ENCODE measurements at regions not wholly inside any gene's neighbourhood (a gene's known extent, or its start where the extent isn't known, plus 50 kb on each side); places are given as distances from the start of the nearest gene placed in this dataset.

DNA sequence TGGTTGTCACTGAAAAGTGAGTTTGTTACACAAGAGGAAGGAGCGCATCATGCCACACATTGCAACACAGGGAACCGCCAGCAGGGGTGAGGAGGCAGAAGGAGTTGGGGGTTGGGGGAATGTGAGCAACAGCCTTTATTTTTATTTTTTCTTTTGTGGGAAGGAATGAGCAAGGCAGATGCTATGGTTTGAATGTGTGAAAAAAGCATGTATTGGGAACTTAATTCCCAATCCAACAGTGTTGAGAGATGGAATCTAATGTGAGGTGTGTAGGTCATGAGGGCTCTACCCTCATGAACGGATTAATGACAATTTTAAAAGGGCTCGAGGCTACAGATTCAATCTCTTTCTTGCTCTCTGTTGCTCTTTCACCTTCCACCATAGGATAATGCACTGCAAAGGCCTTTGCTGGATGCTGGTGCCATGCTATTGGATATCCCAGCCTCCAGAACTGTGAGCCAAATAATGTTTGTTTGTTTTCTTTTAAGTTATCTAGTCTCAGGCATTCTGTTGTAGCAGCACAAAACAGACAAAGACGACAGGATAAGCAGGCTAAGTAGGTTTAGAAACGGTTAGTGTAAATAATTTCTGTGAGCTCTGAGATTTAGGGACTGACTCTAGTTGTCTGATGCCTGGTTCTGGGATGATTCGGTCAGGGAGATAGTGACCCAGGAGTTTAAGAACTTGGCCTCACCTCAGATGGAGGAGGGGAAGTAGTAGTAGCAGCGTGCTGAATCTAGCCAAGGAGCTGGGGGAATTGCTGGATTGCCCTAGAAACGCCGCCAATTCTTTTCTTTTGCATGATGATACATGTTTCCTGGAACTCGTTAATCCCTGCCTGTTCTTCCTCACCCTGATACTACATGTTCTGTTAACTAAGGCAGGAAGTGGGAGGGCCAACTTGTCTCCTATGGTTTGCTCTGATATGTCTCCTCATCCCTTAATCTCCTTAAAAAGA lies 156.6 kb upstream of the CTSO start:
- no peak for TF ChIP-seq POLR2A (IDR thresholded peaks at IDR 0.05)
- TF ChIP-seq, protein P1, sequence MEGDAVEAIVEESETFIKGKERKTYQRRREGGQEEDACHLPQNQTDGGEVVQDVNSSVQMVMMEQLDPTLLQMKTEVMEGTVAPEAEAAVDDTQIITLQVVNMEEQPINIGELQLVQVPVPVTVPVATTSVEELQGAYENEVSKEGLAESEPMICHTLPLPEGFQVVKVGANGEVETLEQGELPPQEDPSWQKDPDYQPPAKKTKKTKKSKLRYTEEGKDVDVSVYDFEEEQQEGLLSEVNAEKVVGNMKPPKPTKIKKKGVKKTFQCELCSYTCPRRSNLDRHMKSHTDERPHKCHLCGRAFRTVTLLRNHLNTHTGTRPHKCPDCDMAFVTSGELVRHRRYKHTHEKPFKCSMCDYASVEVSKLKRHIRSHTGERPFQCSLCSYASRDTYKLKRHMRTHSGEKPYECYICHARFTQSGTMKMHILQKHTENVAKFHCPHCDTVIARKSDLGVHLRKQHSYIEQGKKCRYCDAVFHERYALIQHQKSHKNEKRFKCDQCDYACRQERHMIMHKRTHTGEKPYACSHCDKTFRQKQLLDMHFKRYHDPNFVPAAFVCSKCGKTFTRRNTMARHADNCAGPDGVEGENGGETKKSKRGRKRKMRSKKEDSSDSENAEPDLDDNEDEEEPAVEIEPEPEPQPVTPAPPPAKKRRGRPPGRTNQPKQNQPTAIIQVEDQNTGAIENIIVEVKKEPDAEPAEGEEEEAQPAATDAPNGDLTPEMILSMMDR (IDR thresholded peaks at IDR 0.05): no peak

Measured in suprapubic skin (tissue), 3 donors.